GM12875 (cell line): ENCODE measurements at regions not wholly inside any gene's neighbourhood (a gene's known extent, or its start where the extent isn't known, plus 50 kb on each side); places are given as distances from the start of the nearest gene placed in this dataset.
"Not testable (repeated sequence)": the region's sequence is repeated elsewhere in the genome, so short reads cannot be mapped to it uniquely, and the experiment has no call there.

Experiments used
- H3K4me3 ChIP-seq: one replicate; pipeline ENCODE4 v1.5.1; 2011; ENCODE audit warnings: low read depth, low read length, control low read depth
- CTCF ChIP-seq: IDR thresholded peaks from 2 replicates; pipeline ENCODE4 v1.5.1; 2011; ENCODE audit warnings: low read depth, mild to moderate bottlenecking, control low read depth, inconsistent platforms, low read length, moderate library complexity, borderline replicate concordance; ENCODE audit not compliant: insufficient read depth

DNA sequence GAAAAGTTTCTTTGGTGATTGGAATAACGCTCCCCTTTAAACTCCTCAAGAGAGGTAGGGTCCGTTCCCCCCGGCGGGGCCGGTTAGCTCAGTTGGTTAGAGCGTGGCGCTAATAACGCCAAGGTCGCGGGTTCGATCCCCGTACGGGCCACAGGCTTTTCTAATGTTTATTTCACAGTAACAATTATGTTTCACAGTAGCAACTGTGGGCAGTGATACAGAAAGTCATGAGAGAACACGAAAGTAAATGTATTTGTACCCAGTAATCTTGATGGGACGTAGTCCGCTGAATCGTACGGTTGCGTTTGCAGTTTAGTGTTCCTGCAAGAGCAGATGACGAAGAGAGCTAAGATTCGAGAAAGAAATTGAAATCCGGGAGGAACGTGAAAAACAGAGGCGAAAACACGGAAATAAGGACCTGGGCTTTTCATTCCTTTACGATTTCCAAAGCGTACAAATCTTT lies 505.5 kb downstream of the PRIM2 start:
- no peak for TF ChIP-seq CTCF
- H3K4me3 ChIP-seq: no peak overlapping the region

DNA sequence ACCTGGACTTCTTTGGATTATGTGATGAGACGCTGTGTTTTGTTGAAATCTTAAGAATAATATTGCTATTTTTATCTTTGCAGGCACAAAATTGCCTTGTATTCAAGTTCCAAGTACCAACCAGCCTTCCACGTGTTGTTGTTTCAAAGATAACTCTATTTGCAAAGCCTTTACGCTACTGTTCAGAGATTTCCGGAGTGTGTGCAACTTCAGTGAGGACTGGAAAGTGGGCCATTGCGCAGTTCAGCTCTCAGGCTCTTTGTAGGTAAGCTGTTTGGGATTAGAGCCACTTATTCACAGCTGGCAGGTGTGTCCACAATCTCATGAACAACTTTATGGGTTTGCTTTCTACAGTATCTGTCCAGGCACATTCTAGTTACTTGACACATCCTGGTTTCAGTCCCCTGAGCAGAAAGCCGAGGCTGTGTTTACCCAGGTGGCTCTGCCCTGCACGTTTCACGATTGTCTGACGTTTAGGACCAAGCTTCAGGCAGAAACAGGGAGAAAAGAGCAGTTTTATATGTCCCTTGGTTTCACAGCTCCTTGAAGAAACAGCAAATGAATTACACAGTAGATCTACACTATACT lies 520.3 kb downstream of the PRIM2 start:
- H3K4me3 ChIP-seq: not testable (repeated sequence)

DNA sequence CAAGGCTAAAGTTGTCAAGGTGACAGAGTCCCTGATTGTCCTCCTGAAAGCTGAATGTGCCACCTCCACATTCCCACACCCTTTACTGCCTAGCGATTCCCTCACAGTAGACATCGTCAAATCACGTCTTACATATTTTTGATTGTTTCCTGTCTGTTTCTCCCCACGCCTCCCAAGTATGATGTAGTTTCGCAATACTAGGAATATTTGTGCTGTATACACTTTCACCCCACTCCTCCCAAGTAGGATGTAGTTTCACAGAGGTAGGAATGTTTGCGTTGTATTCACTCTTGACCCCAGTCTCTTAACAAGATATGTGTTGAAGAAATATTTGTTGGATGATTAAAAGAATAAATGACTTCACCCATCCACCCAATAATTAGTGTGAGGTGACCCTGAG lies 524.1 kb downstream of the PRIM2 start:
- not testable (repeated sequence) for H3K4me3 ChIP-seq

- H3K4me3 ChIP-seq: not testable (repeated sequence)
These were observed 536.4 kb downstream of the PRIM2 start for GRCh38 chr6:57853745-57854407.

DNA sequence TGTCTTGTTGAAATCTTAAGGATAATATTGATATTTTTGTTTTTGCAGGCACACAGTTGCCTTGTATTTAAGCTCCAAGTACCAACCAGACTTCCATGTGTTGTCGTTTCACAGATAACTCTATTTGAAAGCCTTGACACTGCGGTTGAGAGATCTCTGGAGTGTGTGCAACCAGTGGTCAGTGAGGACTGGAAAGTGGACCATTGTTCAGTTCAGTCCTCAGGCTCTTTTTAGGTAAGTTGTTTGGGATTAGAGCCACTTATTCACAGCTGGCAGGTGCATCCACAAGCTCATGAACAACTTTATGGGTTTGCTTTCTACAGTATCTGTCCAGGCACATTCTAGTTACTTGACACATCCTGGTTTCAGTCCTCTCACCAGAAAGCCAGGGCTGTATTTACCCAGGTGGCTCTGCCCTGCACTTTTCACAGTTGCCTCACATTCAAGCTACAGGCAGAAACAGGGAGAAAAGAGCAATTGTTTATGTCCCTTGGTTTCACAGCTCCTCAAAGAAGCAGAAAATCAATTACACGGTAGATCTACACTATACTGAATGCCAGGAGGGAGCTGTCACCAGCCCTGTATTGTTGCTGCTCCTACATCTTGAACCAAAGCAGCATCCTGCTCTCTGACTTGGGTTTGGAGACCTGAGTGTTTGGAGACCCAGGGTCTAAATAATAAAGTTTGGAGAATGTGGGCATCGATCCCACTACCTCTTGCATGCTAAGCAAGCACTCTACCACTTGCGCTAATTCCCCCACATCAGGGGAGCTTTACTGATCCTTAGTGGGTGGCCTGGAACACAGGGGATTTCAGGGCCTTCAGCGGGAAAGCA lies 543.3 kb downstream of the PRIM2 start:
- not testable (repeated sequence) for H3K4me3 ChIP-seq

GRCh38 chr6:57870083-57870482 lies 552.7 kb downstream of the PRIM2 start:
- not testable (repeated sequence) for H3K4me3 ChIP-seq

- H3K4me3 ChIP-seq: not testable (repeated sequence)
These were observed 556.0 kb downstream of the PRIM2 start for GRCh38 chr6:57873424-57873823.

DNA sequence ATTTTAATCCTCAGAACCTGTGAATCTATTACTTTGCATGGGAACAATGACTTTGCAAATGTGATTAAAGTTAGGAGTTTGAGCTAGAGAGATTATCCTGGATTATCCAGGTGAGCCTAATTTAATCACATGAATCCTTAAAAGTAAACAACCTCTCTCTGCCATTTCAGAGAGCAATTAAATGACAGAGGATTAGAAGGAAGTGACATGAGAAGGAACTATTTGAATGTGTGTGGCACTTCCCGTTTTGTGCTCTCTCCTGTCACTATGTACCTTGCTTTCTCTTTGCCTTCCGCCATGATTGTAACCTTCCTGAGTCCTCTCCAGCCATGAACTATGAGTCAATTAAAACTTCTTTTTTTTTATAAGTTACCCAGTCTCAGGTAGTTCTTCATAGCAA lies 559.2 kb downstream of the PRIM2 start:
- H3K4me3 ChIP-seq: not testable (repeated sequence)

DNA sequence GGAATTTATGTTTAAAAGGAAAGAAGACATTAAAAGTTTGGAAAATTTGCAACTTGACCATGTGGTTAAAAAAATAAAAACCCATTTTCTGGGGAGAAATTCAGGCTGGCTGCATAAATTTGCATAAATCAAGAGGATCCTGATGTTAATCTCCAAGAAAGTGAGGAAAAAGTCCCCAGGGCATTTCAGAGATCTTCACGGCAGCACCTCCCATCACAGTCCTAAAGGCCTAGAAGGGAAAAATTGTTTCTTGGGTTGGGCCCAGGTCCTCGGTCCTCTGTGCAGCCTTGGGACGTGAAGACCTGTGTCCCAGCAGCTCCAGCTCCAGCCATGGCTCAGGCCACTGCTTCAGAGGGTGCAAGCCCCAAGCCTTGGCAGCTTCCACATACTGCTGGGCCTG lies 560.3 kb downstream of the PRIM2 start:
- H3K4me3 ChIP-seq: not testable (repeated sequence)

DNA sequence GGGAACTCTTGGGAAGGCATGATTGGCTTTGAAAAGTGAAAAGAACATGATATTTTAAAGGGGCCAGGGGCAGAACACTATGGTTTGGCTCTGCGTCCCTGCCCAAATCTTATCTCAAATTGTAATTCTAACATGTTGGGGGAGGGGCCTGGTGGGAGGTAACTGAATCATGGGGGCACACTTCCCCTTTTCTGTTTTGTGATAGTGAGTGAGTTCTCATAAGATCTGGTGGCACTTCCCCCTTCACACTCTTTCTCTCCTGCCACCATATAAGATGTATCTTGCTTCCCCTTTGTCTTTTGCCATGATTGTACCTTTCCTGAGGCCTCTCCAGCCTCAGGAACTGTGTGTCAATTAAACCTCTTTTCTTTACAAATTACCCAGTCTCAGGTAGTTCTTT lies 561.4 kb downstream of the PRIM2 start:
- H3K4me3 ChIP-seq: not testable (repeated sequence)

- not testable (repeated sequence) for H3K4me3 ChIP-seq
These were observed 581.4 kb downstream of the PRIM2 start for GRCh38 chr6:57898850-57899249.

DNA sequence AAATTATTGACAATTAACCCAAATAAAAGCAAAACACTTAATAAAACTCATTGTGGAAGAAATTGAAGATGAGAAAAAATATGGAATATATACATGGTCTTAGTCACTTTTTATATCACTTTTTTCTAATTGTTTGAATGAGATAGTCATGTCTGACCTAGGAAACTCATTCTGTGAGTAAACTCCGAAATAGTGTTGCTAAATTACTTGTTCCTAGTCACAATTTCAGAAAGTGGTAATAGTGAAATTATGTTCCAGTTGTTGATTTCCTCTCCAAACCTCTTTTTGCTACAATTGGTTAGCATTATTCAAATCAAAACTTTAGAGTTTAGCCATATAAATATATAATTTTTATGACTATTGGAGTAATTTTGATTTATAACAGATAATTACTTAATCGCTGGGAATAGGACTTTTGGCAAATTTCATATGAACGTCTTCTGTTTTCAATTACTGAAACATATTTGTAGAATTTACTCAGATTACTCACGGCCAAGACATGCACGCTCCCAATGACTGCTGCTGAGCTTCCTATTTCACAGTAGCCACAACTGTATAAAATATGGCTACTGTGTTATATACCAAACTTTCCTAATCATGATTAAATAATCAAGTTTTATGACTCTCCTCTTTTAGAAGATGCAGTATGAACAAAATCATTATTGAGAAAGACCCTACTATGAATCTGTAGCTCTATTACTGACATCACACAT lies 583.4 kb downstream of the PRIM2 start:
- not testable (repeated sequence) for H3K4me3 ChIP-seq

GRCh38 chr6:57901445-57901844 lies 584.0 kb downstream of the PRIM2 start:
- not testable (repeated sequence) for H3K4me3 ChIP-seq

- H3K4me3 ChIP-seq: not testable (repeated sequence)
These were observed 586.9 kb downstream of the PRIM2 start for GRCh38 chr6:57904356-57904755.

DNA sequence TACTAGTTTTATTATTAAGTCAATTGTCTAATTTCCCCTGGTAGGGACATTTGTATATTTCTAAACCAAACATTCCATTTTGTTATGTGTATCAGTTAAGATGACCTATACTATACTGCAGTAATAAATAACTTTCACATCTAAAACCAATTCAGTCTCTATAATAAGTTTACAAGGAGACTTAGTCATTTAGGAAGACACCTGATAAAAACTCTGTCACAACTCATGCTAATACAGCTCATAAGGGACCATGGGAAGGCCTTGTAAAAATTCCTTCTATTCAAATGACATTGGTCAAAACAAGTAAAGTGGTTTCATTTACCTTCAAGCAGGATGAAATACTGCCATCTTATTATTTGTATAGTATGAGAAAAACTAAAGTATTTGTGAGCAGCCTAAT lies 597.9 kb downstream of the PRIM2 start:
- H3K4me3 ChIP-seq: not testable (repeated sequence)

- not testable (repeated sequence) for H3K4me3 ChIP-seq
These were observed 625.5 kb downstream of the PRIM2 start for GRCh38 chr6:57942966-57943365.

DNA sequence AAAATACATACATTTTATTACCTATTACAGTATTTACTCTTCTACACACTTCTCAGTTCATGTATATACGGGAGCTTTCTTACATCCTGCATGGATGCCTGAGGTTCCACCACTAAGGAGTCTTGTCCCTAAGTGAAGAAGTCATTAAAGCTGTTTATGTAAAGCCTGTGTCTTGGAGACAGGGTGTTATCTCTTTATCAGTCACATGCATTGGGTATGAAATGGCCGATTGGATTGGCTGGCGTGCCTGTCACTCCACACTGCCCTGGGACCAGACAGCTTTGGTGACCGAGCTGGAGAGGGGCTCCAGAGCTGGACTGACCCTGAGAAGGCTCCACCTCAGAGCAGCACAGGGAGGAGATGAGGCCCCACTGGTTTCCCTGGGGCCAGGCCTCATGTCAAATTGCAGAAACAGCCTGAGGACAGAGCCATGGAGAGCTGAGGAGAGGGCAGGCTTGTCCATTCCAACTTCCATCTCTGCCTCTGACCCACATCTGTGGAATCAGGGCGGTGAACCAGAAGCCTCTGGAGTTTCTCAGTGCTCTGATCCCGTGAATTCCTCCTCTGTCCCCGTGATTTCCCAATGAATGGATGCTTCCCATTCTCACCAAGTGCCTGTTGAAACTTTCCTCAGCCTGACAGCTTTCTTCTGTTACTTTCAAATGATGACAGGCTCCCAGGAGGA lies 628.8 kb downstream of the PRIM2 start:
- not testable (repeated sequence) for H3K4me3 ChIP-seq

- not testable (repeated sequence) for H3K4me3 ChIP-seq
These were observed 629.3 kb downstream of the PRIM2 start for GRCh38 chr6:57946769-57947091.

DNA sequence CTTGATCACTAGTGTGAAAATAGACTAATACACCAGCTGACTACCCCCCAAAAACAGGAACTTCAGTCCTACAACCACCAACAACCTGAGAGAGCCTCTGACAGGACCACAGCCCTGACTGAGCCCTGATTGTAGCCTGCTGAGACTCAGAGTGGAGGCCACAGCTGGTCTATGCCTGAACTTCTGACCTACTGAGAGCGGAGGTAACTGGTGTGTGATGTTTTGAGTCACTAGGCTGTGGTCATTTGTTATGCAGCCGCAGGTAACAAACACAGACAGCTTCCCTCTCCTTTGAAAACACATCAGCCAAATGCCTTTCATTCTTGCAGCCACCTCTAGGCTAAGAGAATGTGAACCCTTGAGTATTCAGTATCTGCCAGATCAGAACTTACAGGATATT lies 631.1 kb downstream of the PRIM2 start:
- H3K4me3 ChIP-seq: not testable (repeated sequence)
